D721Med (cell line): ENCODE measurements at regions not wholly inside any gene's neighbourhood (a gene's known extent, or its start where the extent isn't known, plus 50 kb on each side); places are given as distances from the start of the nearest gene placed in this dataset.

ENCODE experiments used
- DNase-seq: peaks from one replicate; pipeline ENCODE4 v3.0.0; 2011; ENCODE audit warnings: low spot score; ENCODE audit not compliant: insufficient read length
- FAIRE-seq: peaks from 2 replicates; lab custom pipeline; 2011; peaks lifted over from hg19 to GRCh38; lab: Jason Lieb, UNC
- CTCF ChIP-seq: IDR thresholded peaks from 2 replicates; pipeline ENCODE4 v1.5.1; 2012; ENCODE audit warnings: mild to moderate bottlenecking, control low read depth; ENCODE audit not compliant: insufficient read depth; ENCODE audit errors: missing control alignments

- FAIRE-seq: no peak
- no peak for TF ChIP-seq CTCF
- no peak for DNase-seq
Observed at GRCh38 chr4:170875868-170876267, 786.1 kb upstream of the AADAT start.

- no peak for FAIRE-seq
- no peak for TF ChIP-seq CTCF
- DNase-seq: no peak
Observed at GRCh38 chr4:170872794-170873193, 783.0 kb upstream of the AADAT start.

GRCh38 chr4:170868170-170868569, 778.4 kb upstream of the AADAT start:
- TF ChIP-seq CTCF: no peak
- DNase-seq: no peak
- no peak for FAIRE-seq

- no peak for TF ChIP-seq CTCF
- FAIRE-seq (no peak), DNase-seq (no peak)
Observed at GRCh38 chr4:170854097-170854496, 764.3 kb upstream of the AADAT start.

- TF ChIP-seq CTCF: peak; percentile 95
- DNase-seq (peak; percentile 19), FAIRE-seq (no peak)
Observed at GRCh38 chr4:170853422-170854021, 763.8 kb upstream of the AADAT start.

GRCh38 chr4:170849969-170850368, 760.2 kb upstream of the AADAT start:
- TF ChIP-seq CTCF: no peak
- DNase-seq (no peak), FAIRE-seq (no peak)

GRCh38 chr4:170827562-170828274, 738.0 kb upstream of the AADAT start:
- no peak for TF ChIP-seq CTCF
- no peak for DNase-seq

More at GRCh38 chr4:170827562-170828274, 738.0 kb upstream of the AADAT start:
- FAIRE-seq: no peak
